ENCODE measurements at regions not wholly inside any gene's neighbourhood (a gene's known extent, or its start where the extent isn't known, plus 50 kb on each side); places are given as distances from the start of the nearest gene placed in this dataset.
"Not testable (repeated sequence)": the region's sequence is repeated elsewhere in the genome, so short reads cannot be mapped to it uniquely, and the experiment has no call there.

DNA sequence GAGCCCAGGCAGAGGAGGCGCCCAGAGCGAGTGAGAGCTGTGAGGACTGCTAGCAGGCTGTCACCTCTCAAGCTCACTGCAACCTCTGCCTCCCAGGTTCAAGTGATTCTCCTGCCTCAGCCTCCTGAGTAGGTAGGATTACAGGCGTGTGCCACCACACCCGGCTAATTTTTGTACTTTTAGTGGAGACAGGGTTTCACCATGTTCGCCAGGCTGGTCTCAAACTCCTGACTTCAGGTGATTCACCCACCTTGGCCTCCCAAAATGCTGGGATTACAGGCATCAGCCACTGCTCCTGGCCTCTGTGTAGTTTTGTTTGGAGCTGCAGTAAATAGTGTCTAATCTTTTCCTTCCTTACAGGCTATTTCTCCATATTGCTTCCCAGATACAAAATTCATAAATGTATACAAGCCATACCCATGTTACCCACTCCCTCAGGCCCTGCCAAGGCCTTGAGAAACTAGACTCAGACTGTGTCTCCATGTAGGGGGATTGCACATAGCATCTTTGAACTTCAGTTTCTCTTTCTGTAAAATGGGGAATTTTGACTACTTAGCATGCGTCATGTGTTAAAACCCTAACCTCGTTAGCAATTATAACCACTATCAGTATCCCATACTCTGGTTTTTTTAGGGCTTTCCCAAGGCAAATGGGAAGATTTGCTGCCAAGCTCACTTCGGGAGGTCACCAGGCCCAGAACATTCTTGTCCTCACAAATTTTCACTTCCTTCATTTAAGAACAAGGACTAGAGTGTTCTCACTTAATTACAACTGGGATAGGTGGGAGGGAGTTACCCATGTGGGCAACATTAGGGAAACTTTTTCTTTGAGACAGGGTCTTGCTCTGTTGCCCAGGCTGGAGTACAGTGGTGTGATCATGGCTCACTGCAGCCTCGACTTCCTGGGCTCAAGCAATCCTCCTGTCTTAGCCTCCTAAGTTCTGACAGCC is 67.3 kb upstream of the DDR1 start:
- intact Hi-C loops (cut with DNase I): no loop called here
- no peak for ATAC-seq

GRCh38 chr6:30816296-30816695 is 68.0 kb upstream of the DDR1 start:
- H3K4me1 ChIP-seq; H3K27ac ChIP-seq; DNase-seq; H3K4me3 ChIP-seq; ATAC-seq; intact Hi-C loops (cut with DNase I); H3K36me3 ChIP-seq (ENCODE audit: insufficient read depth in 1 of 2, low read depth in 1 of 2); H3K27me3 ChIP-seq (ENCODE audit: insufficient read depth in 3 of 3, low read length in 2 of 3); H3K9me3 ChIP-seq: not testable (repeated sequence)
- WGBS, 3 donors: 91 to 95% (median 94%) methylated on average over 10 to 34 of the region's 34 CpGs

More for the DNA sequence above, 67.3 kb upstream of the DDR1 start:
- peaks cover 5% of the 10 kb centered on the region for H3K4me1 ChIP-seq
- no peaks in the 10 kb centered on the region for H3K27me3 ChIP-seq (ENCODE audit: insufficient read depth in 3 of 3, low read length in 2 of 3)
- DNase-seq: no peak
- H3K9me3 ChIP-seq: no peaks in the 10 kb centered on the region
- TF ChIP-seq, protein P1, sequence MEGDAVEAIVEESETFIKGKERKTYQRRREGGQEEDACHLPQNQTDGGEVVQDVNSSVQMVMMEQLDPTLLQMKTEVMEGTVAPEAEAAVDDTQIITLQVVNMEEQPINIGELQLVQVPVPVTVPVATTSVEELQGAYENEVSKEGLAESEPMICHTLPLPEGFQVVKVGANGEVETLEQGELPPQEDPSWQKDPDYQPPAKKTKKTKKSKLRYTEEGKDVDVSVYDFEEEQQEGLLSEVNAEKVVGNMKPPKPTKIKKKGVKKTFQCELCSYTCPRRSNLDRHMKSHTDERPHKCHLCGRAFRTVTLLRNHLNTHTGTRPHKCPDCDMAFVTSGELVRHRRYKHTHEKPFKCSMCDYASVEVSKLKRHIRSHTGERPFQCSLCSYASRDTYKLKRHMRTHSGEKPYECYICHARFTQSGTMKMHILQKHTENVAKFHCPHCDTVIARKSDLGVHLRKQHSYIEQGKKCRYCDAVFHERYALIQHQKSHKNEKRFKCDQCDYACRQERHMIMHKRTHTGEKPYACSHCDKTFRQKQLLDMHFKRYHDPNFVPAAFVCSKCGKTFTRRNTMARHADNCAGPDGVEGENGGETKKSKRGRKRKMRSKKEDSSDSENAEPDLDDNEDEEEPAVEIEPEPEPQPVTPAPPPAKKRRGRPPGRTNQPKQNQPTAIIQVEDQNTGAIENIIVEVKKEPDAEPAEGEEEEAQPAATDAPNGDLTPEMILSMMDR (IDR thresholded peaks at IDR 0.05): no peak
- no peaks in the 10 kb centered on the region for H3K36me3 ChIP-seq (ENCODE audit: insufficient read depth in 1 of 2, low read depth in 1 of 2)
- no peak overlapping the region for H3K4me3 ChIP-seq
- WGBS, 3 donors: 91 to 94% (median 94%) methylated on average over 9 of the region's 9 CpGs
- no peak overlapping the region for H3K27ac ChIP-seq

- ATAC-seq; H3K4me3 ChIP-seq; H3K27me3 ChIP-seq (ENCODE audit: insufficient read depth in 3 of 3, low read length in 2 of 3); intact Hi-C loops (cut with DNase I); H3K27ac ChIP-seq; H3K36me3 ChIP-seq (ENCODE audit: insufficient read depth in 1 of 2, low read depth in 1 of 2); DNase-seq; H3K4me1 ChIP-seq; H3K9me3 ChIP-seq: not testable (repeated sequence)
- WGBS, 3 donors: 78 to 92% (median 84%) methylated on average over 10 to 12 of the region's 12 CpGs
Observed at GRCh38 chr6:30815041-30815742, 69.1 kb upstream of the DDR1 start.

DNA sequence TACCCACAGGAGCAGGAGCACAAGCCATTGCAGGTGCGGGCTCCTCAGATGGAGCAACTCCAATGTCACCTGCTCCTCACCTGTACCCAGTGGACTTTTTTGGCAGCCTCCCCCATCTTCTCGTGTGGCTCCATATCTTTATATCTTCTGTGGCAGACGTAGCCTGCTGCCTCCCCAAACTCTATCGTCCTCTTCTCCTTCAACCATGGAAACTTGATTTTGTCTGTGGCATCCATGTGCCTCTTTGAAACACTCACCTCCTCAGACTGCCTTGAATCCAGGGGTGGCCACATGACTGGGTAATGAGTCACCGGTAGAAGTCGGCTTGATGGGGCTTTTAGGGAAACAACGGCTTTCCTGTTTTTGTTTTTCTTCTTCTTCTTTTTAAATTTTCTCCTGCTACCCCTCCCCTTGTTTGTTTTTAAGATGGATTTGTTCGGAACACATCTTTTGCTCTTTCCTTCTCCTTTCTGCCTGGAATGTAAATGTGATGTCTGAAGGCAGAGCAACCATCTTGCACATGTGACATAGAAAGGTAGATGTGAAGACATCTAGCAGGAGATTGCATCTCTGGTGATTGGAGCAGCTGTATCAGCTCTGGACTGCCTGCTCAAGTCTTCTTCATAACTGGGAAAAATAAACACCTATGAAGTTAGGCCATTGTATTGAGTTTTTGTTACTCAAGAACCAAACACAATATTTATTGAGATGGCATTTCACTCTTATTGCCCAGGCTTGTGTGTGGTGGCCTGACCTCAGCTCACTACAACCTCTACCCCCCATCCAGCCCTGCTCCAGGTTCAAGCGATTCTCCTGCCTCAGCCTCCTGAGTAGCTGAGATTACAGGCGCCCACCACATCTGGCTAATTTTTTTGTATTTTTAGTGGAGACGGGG is 69.9 kb upstream of the DDR1 start:
- 64 to 76% (median 71%) methylated on average over 11 of the region's 11 CpGs for WGBS, 3 donors

DNA sequence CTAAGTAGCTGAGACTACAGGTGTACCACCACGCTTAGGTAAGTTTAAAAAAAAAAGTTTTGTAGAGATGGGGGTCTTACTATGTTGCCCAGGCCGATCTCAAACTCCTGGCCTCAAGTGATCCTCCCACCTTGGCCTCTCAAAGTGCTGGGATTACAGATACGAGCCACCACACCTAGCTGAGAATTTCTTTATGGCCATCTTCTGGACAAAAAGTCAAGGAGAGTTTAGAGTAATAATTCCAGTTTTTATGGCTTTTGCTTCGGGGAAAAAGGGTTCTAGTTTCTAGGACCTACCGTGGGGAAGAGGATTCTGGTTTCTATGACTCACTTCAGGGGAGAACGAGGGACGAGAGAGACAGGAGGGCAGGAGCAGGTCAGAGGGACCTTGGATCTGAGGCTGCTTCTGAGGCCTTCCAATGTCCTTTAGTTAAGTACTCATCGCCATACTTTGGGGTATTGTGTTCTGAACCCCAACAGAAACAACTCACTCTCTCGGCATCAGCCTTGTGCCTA is 69.3 kb upstream of the IER3 start:
- Histone ChIP-seq H3K27ac (no peak overlapping the region), H3K4me3 (no peak overlapping the region), H3K9me3 (no peaks in the 10 kb centered on the region), H3K36me3 (ENCODE audit: insufficient read depth in 1 of 2, low read depth in 1 of 2) (no peaks in the 10 kb centered on the region), H3K27me3 (ENCODE audit: insufficient read depth in 3 of 3, low read length in 2 of 3) (no peaks in the 10 kb centered on the region), H3K4me1 (no peaks in the 10 kb centered on the region)
- no peak for DNase-seq
- TF ChIP-seq, protein P1 (IDR thresholded peaks at IDR 0.05): no peak
- intact Hi-C loops (cut with DNase I): no loop called here
- 78 to 83% (median 80%) methylated on average over 9 of the region's 9 CpGs for WGBS, 3 donors
- ATAC-seq: peak in 1 of 4 donors; percentile 9

More for the DNA sequence above, 69.9 kb upstream of the DDR1 start:
- H3K27me3 ChIP-seq (ENCODE audit: insufficient read depth in 3 of 3, low read length in 2 of 3): no peaks in the 10 kb centered on the region
- no peak overlapping the region for H3K4me3 ChIP-seq
- TF ChIP-seq, protein P1 (IDR thresholded peaks at IDR 0.05): no peak
- DNase-seq: no peak
- H3K36me3 ChIP-seq (ENCODE audit: insufficient read depth in 1 of 2, low read depth in 1 of 2): no peaks in the 10 kb centered on the region
- ATAC-seq: peak in 1 of 4 donors; percentile 43
- H3K4me1 ChIP-seq: no peaks in the 10 kb centered on the region
- no peaks in the 10 kb centered on the region for H3K9me3 ChIP-seq
- intact Hi-C loops (cut with DNase I): no loop called here
- no peak overlapping the region for H3K27ac ChIP-seq
